ENCODE measurements at regions not wholly inside any gene's neighbourhood (a gene's known extent, or its start where the extent isn't known, plus 50 kb on each side); places are given as distances from the start of the nearest gene placed in this dataset.

- Histone ChIP-seq H3K4me1 (ENCODE audit: insufficient read depth) (no peaks in the 10 kb centered on the region), H3K9me3 (no peaks in the 10 kb centered on the region), H3K36me3 (no peaks in the 10 kb centered on the region), H3K4me3 (no peak overlapping the region), H3K27ac (no peak overlapping the region), H3K27me3 (no peaks in the 10 kb centered on the region)
- TF ChIP-seq CTCF (IDR thresholded peaks at IDR 0.05), result no peak
- TF ChIP-seq POLR2A (IDR thresholded peaks at IDR 0.05), result no peak
- TF ChIP-seq EP300 (IDR thresholded peaks at IDR 0.05), result no peak
- intact Hi-C loops (cut with DNase I), result no loop called here
- WGBS, 3 donors, result 18 to 41% (median 24%) methylated on average over 1 of the region's 1 CpG
- no peak for DNase-seq
Observed at GRCh38 chr13:75129331-75129730, 352.6 kb downstream of the TBC1D4 start.

GRCh38 chr13:75124415-75124814, 357.6 kb downstream of the TBC1D4 start:
- TF ChIP-seq POLR2A (IDR thresholded peaks at IDR 0.05) (no peak), EP300 (IDR thresholded peaks at IDR 0.05) (no peak), CTCF (IDR thresholded peaks at IDR 0.05) (no peak)
- no peaks in the 10 kb centered on the region for H3K4me1 ChIP-seq (ENCODE audit: insufficient read depth)
- DNase-seq, result no peak
- no peak overlapping the region for H3K27ac ChIP-seq
- no peaks in the 10 kb centered on the region for H3K36me3 ChIP-seq
- H3K27me3 ChIP-seq, result no peaks in the 10 kb centered on the region
- H3K9me3 ChIP-seq, result no peaks in the 10 kb centered on the region
- H3K4me3 ChIP-seq, result no peak overlapping the region
- intact Hi-C loops (cut with DNase I), result no loop called here

GRCh38 chr13:75123428-75123827, 358.5 kb downstream of the TBC1D4 start:
- Histone ChIP-seq H3K9me3 (no peaks in the 10 kb centered on the region), H3K27me3 (no peaks in the 10 kb centered on the region), H3K36me3 (no peaks in the 10 kb centered on the region), H3K27ac (no peak overlapping the region), H3K4me3 (no peak overlapping the region), H3K4me1 (ENCODE audit: insufficient read depth) (no peaks in the 10 kb centered on the region)
- no peak for DNase-seq
- intact Hi-C loops (cut with DNase I), result no loop called here
- TF ChIP-seq CTCF (IDR thresholded peaks at IDR 0.05) (no peak), EP300 (IDR thresholded peaks at IDR 0.05) (no peak), POLR2A (IDR thresholded peaks at IDR 0.05) (no peak)
- WGBS, 3 donors, result 84 to 91% (median 89%) methylated on average over 1 of the region's 1 CpG

- H3K27me3 ChIP-seq, result no peaks in the 10 kb centered on the region
- TF ChIP-seq CTCF (IDR thresholded peaks at IDR 0.05), result no peak
- TF ChIP-seq POLR2A (IDR thresholded peaks at IDR 0.05), result no peak
- TF ChIP-seq EP300 (IDR thresholded peaks at IDR 0.05), result no peak
- no peak overlapping the region for H3K27ac ChIP-seq
- H3K9me3 ChIP-seq, result no peaks in the 10 kb centered on the region
- intact Hi-C loops (cut with DNase I), result no loop called here
- WGBS, 3 donors, result 75 to 80% (median 78%) methylated on average over 4 of the region's 4 CpGs
- no peaks in the 10 kb centered on the region for H3K4me1 ChIP-seq (ENCODE audit: insufficient read depth)
- no peak overlapping the region for H3K4me3 ChIP-seq
- DNase-seq, result no peak
- H3K36me3 ChIP-seq, result no peaks in the 10 kb centered on the region
Observed at GRCh38 chr13:75120085-75120484, 361.9 kb downstream of the TBC1D4 start.

GRCh38 chr13:75115171-75115570, 366.8 kb downstream of the TBC1D4 start:
- DNase-seq, result no peak
- no peak overlapping the region for H3K27ac ChIP-seq
- no peaks in the 10 kb centered on the region for H3K36me3 ChIP-seq
- intact Hi-C loops (cut with DNase I), result no loop called here
- TF ChIP-seq POLR2A (IDR thresholded peaks at IDR 0.05), result no peak
- TF ChIP-seq CTCF (IDR thresholded peaks at IDR 0.05), result no peak
- TF ChIP-seq EP300 (IDR thresholded peaks at IDR 0.05), result no peak
- H3K4me3 ChIP-seq, result no peak overlapping the region
- H3K27me3 ChIP-seq, result no peaks in the 10 kb centered on the region
- H3K9me3 ChIP-seq, result no peaks in the 10 kb centered on the region
- WGBS, 3 donors, result 67 to 75% (median 73%) methylated on average over 2 of the region's 2 CpGs
- H3K4me1 ChIP-seq (ENCODE audit: insufficient read depth), result no peaks in the 10 kb centered on the region

Data from ovary (tissue), 7 donors.